GM12878 (cell line): ENCODE measurements at regions not wholly inside any gene's neighbourhood (a gene's known extent, or its start where the extent isn't known, plus 50 kb on each side); places are given as distances from the start of the nearest gene placed in this dataset.

Source experiments
- CTCF ChIP-seq, 3 experiments: IDR thresholded peaks in 2 of 3; conservative IDR thresholded peaks in 1 of 3; 2 replicates each; pipeline ENCODE4 v1.5.1; 2011; ENCODE audit warnings: low read depth in 3 of 3, low read length in 3 of 3, mild to moderate bottlenecking in 3 of 3, control low read depth in 2 of 3, moderate library complexity in 2 of 3, inconsistent platforms in 1 of 3, mixed read lengths in 1 of 3; ENCODE audit not compliant: control insufficient read depth in 2 of 3, insufficient read depth in 1 of 3; ENCODE audit errors: extremely low read depth in 1 of 3
- EGR1 ChIP-seq, 2 experiments: IDR thresholded peaks; 1 replicate in 1 of 2; 2 replicates in 1 of 2; pipeline ENCODE4 v1.6.1; 2011 to 2012; ENCODE audit warnings: low read depth in 2 of 2, low read length in 2 of 2, borderline replicate concordance in 1 of 2, mild to moderate bottlenecking in 1 of 2, moderate library complexity in 1 of 2
- FOXK2 ChIP-seq: fragments of 450-650 bp; IDR thresholded peaks from 2 replicates; pipeline ENCODE4 v1.6.1; 2017; ENCODE audit warnings: mild to moderate bottlenecking, moderate library complexity
- KAT2A ChIP-seq: conservative IDR thresholded peaks from 2 replicates; pipeline ENCODE4 v1.6.1; 2011; ENCODE audit warnings: low read depth, low read length; ENCODE audit not compliant: control insufficient read depth
- MYC ChIP-seq: IDR thresholded peaks from 2 replicates; pipeline ENCODE4 v1.6.1; 2011; ENCODE audit warnings: mild to moderate bottlenecking, low read length, moderate library complexity, inconsistent platforms; ENCODE audit not compliant: insufficient read depth, insufficient replicate concordance, insufficient read length, severe bottlenecking
- NFIC ChIP-seq: IDR thresholded peaks from 2 replicates; pipeline ENCODE4 v1.6.1; 2012; ENCODE audit warnings: low read depth, mild to moderate bottlenecking, inconsistent platforms, low read length, moderate library complexity
- SUZ12 ChIP-seq: fragments of 200-600 bp; sonication (generic); IDR thresholded peaks from one replicate; pipeline ENCODE4 v1.6.1; 2018; ENCODE audit warnings: antibody characterized with exemption, mild to moderate bottlenecking; ENCODE audit not compliant: unreplicated experiment
- ZBTB4 ChIP-seq: fragments of 450-650 bp; formaldehyde crosslinking; IDR thresholded peaks from 2 replicates; pipeline ENCODE4 v1.4.0; 2022; ENCODE audit warnings: mild to moderate bottlenecking, moderate library complexity

- TF ChIP-seq SUZ12 (no peak), KAT2A (no peak), NFIC (no peak), MYC (no peak), FOXK2 (no peak), EGR1 (IDR thresholded peaks at IDR 0.05; ENCODE audit: borderline replicate concordance in 1 of 2, low read depth in 2 of 2, low read length in 2 of 2) (no peak), CTCF (IDR thresholded peaks at IDR 0.05 in 2 of 3, conservative IDR thresholded peaks at IDR 0.05 in 1 of 3; ENCODE audit: control insufficient read depth in 2 of 3, extremely low read depth in 1 of 3, insufficient read depth in 1 of 3, low read depth in 3 of 3, low read length in 3 of 3) (no peak), ZBTB4 (CRISPR knock-in tag) (no peak)
These were observed 325.2 kb downstream of the PSAT1 start (continued) for GRCh38 chr9:78622126-78622525.
